A549 (cell line): ENCODE measurements at regions not wholly inside any gene's neighbourhood (a gene's known extent, or its start where the extent isn't known, plus 50 kb on each side); places are given as distances from the start of the nearest gene placed in this dataset.

Source experiments
- ATAC-seq, 2 experiments: fragments of 200-7000 bp in 1 of 2; fragments of >200 bp in 1 of 2; cut with Nextera tagmentation in 1 of 2; cut with Tn5 transposase in 1 of 2; 3 replicates each; pipeline versions ENCODE4 v1.8.0 to v1.9.1; 2018 to 2020; ENCODE audit warnings: mild to moderate bottlenecking in 1 of 2, moderate library complexity in 1 of 2
- CTCF ChIA-PET: fragments of 300-600 bp; sonication (Branson Sonifier 250); formaldehyde crosslinking; extraction: SDS; loops from one replicate; lab custom pipeline; 2021; ENCODE audit warnings: antibody characterized with exemption, inconsistent platforms; lab: Yijun Ruan, JAX
- POLR2A ChIA-PET: fragments of 350-600 bp; formaldehyde crosslinking; extraction: SDS; loops from one replicate; lab custom pipeline; 2021; ENCODE audit warnings: antibody characterized with exemption, inconsistent platforms; lab: Yijun Ruan, JAX
- DNase-seq, 2 experiments: peaks; one replicate each; pipeline versions ENCODE4 v3.0.0 to v3.0.0-alpha.2; 2011 to 2016; ENCODE audit warnings: low read depth in 1 of 2, low spot score in 1 of 2
- FAIRE-seq: peaks from 2 replicates; lab custom pipeline; 2011; peaks lifted over from hg19 to GRCh38; lab: Jason Lieb, UNC
- H3K27ac ChIP-seq, 2 experiments: fragments of >200 bp; sonication (Bioruptor Twin); formaldehyde crosslinking; 3 replicates each; pipeline ENCODE4 v1.5.1; 2016 to 2017
- H3K4me1 ChIP-seq: fragments of >200 bp; sonication (Bioruptor Twin); formaldehyde crosslinking; 3 replicates; pipeline ENCODE4 v1.6.1; 2016
- H3K4me2 ChIP-seq: fragments of >200 bp; sonication (Bioruptor Twin); formaldehyde crosslinking; 3 replicates; pipeline ENCODE4 v1.6.1; 2016
- H3K4me3 ChIP-seq: fragments of >200 bp; sonication (Bioruptor Twin); formaldehyde crosslinking; 3 replicates; pipeline ENCODE4 v1.5.1; 2016
- H3K9me3 ChIP-seq: fragments of >200 bp; sonication (Bioruptor Twin); formaldehyde crosslinking; 3 replicates; pipeline ENCODE4 v1.6.1; 2016
- BCL3 ChIP-seq: fragments of >200 bp; sonication (Bioruptor Twin); formaldehyde crosslinking; IDR thresholded peaks from 3 replicates; pipeline ENCODE4 v1.6.1; 2016
- CBX8 ChIP-seq: fragments of 200-600 bp; sonication (generic); IDR thresholded peaks from 2 replicates; pipeline ENCODE4 v1.6.1; 2016
- CEBPB ChIP-seq, 2 experiments: fragments of >200 bp in 1 of 2; sonication (Bioruptor Twin) in 1 of 2; formaldehyde crosslinking in 1 of 2; IDR thresholded peaks; 2 replicates each; pipeline ENCODE4 v1.6.1; 2012 to 2016
- EHMT2 ChIP-seq: fragments of 200-600 bp; sonication (generic); IDR thresholded peaks from 2 replicates; pipeline ENCODE4 v1.6.1; 2016; ENCODE audit warnings: antibody characterized with exemption, low read depth, mild to moderate bottlenecking, moderate library complexity
- HMGXB4 ChIP-seq: fragments of 250-450 bp; sonication (Bioruptor Pico); IDR thresholded peaks from 2 replicates; pipeline ENCODE4 v1.5.0; 2021; ENCODE audit warnings: mild to moderate bottlenecking, moderate library complexity, borderline replicate concordance
- KDM1A ChIP-seq: fragments of 200-600 bp; sonication (generic); IDR thresholded peaks from 2 replicates; pipeline ENCODE4 v1.6.1; 2016; ENCODE audit warnings: low read depth, mild to moderate bottlenecking
- MAFK ChIP-seq: fragments of 450-650 bp; IDR thresholded peaks from 2 replicates; pipeline ENCODE4 v1.6.1; 2014; ENCODE audit not compliant: partially characterized antibody
- MYC ChIP-seq: IDR thresholded peaks from 2 replicates; pipeline ENCODE4 v1.6.1; 2012; ENCODE audit warnings: mild to moderate bottlenecking, inconsistent platforms, low read length, improper control_type of control experiment, borderline replicate concordance
- POLR2AphosphoS2 ChIP-seq: conservative IDR thresholded peaks from 2 replicates; pipeline ENCODE4 v1.6.1; 2012; ENCODE audit warnings: low read length, improper control_type of control experiment, inconsistent platforms
- REST ChIP-seq: fragments of 200-600 bp; sonication (generic); IDR thresholded peaks from 2 replicates; pipeline ENCODE4 v1.6.1; 2016; ENCODE audit warnings: antibody characterized with exemption, mild to moderate bottlenecking, moderate library complexity
- RNF2 ChIP-seq: fragments of 200-600 bp; sonication (generic); IDR thresholded peaks from 2 replicates; pipeline ENCODE4 v1.6.1; 2016; ENCODE audit warnings: low read depth, mild to moderate bottlenecking, antibody characterized with exemption, moderate library complexity, borderline replicate concordance
- SMC3 ChIP-seq: fragments of >200 bp; sonication (Bioruptor Twin); formaldehyde crosslinking; IDR thresholded peaks from 3 replicates; pipeline ENCODE4 v1.6.1; 2018; ENCODE audit warnings: inconsistent platforms
- TFCP2L1 ChIP-seq: fragments of 250-450 bp; sonication (Bioruptor Pico); IDR thresholded peaks from 2 replicates; pipeline ENCODE4 v1.5.0; 2021; ENCODE audit warnings: mild to moderate bottlenecking
- TP53 ChIP-seq: fragments of 250-450 bp; sonication (Bioruptor Pico); IDR thresholded peaks from 2 replicates; pipeline ENCODE4 v1.5.0; 2021; ENCODE audit warnings: mild to moderate bottlenecking, moderate library complexity
- ZFP36 ChIP-seq: fragments of 450-650 bp; IDR thresholded peaks from 2 replicates; pipeline ENCODE4 v1.6.1; 2014; ENCODE audit warnings: borderline replicate concordance; ENCODE audit not compliant: partially characterized antibody
- WGBS: methylation state at CpG from one replicate; pipeline ENCODE4 v1.1.6; 2017; ENCODE audit errors: missing lambda C conversion rate; 5-methylcytosine and 5-hydroxymethylcytosine counted together

GRCh38 chrX:13464599-13465275 is 104.7 kb upstream of the EGFL6 start:
- H3K27ac ChIP-seq = no peak overlapping the region
- H3K4me2 ChIP-seq = no peak overlapping the region
- no peak for ATAC-seq
- POLR2A ChIA-PET = no interaction called here
- DNase-seq = no peak
- TF ChIP-seq HMGXB4 (CRISPR knock-in tag) = no peak
- TF ChIP-seq, all 56 proteins: peak for 0
- no peak for FAIRE-seq
- WGBS = no CpG with 5 or more reads among the region's 1 CpG
- Histone ChIP-seq H3K9me3 (no peaks in the 10 kb centered on the region), H3K4me1 (no peaks in the 10 kb centered on the region), H3K4me3 (no peak overlapping the region)
- CTCF ChIA-PET = interaction anchor here (0.8 kb wide), 1 partner anchor 455 kb away, joined by 3 read pairs; no protein-coding TSS in a partner anchor

- Histone ChIP-seq H3K4me1 (no peaks in the 10 kb centered on the region), H3K9me3 (no peaks in the 10 kb centered on the region), H3K4me3 (no peak overlapping the region), H3K27ac (no peak overlapping the region), H3K4me2 (no peak overlapping the region)
- no peak for TF ChIP-seq KDM1A
- peak; percentile 20 to 26; a peak in 1 of 4 replicates for TF ChIP-seq CEBPB (IDR thresholded peaks at IDR 0.05)
- DNase-seq = peak in 1 of 2 experiments; percentile 6
- FAIRE-seq = peak; percentile 51
- 73% methylated on average over 3 of the region's 3 CpGs for WGBS
- ChIA-PET POLR2A (no interaction called here), CTCF (interaction anchor here (1.0 kb wide), 1 partner anchor 527 kb away, joined by 3 read pairs; no protein-coding TSS in a partner anchor)
- ATAC-seq = no peak
Measured at GRCh38 chrX:13463608-13464007, 105.8 kb upstream of the EGFL6 start.

- TF ChIP-seq MYC (no peak), CBX8 (no peak), TP53 (CRISPR knock-in tag) (no peak), KDM1A (no peak), EHMT2 (no peak), BCL3 (no peak), MAFK (no peak), ZFP36 (no peak), SMC3 (no peak), REST (no peak), POLR2AphosphoS2 (no peak), RNF2 (no peak), TFCP2L1 (CRISPR knock-in tag) (no peak)
- TF ChIP-seq, all 56 proteins: peak for 0
- no peak for DNase-seq
- Histone ChIP-seq H3K4me2 (no peak overlapping the region), H3K4me1 (no peaks in the 10 kb centered on the region), H3K27ac (no peak overlapping the region), H3K4me3 (no peak overlapping the region), H3K9me3 (no peaks in the 10 kb centered on the region)
- ATAC-seq = no peak
- 84% methylated on average over 7 of the region's 7 CpGs for WGBS
- ChIA-PET POLR2A (no interaction called here), CTCF (interaction anchor here (0.9 to 1.4 kb wide), 3 partner anchors 16 to 36 kb away, joined by 3 to 6 read pairs (median 4); no protein-coding TSS in a partner anchor)
- FAIRE-seq = no peak
Measured at GRCh38 chrX:13452283-13452682, 117.1 kb upstream of the EGFL6 start.
